ENCODE measurements at regions not wholly inside any gene's neighbourhood (a gene's known extent, or its start where the extent isn't known, plus 50 kb on each side); places are given as distances from the start of the nearest gene placed in this dataset.

- no peaks in the 10 kb centered on the region for H3K27me3 Mint-ChIP-seq (ENCODE audit: low read depth)
- Histone ChIP-seq H2AK5ac (ENCODE audit: insufficient read length, low read length) (no peak overlapping the region), H3K14ac (ENCODE audit: insufficient read depth, low read length) (no peak overlapping the region), H2BK15ac (ENCODE audit: low read depth, low read length) (no peak overlapping the region), H3K9me3 (ENCODE audit: control insufficient read depth, low read depth, low read length) (no peaks in the 10 kb centered on the region), H3K27me3 (ENCODE audit: insufficient read depth, low read length) (no peaks in the 10 kb centered on the region), H2BK20ac (ENCODE audit: low read depth, low read length, poor library complexity, severe bottlenecking) (no peak overlapping the region), H3K23ac (ENCODE audit: insufficient read length, low read depth, low read length) (no peak overlapping the region), H3K23me2 (ENCODE audit: insufficient read length, low read depth, low read length, poor library complexity, severe bottlenecking) (no peaks in the 10 kb centered on the region), H3K79me2 (ENCODE audit: insufficient read depth, low read length) (no peaks in the 10 kb centered on the region), H4K8ac (replicated peaks; ENCODE audit: insufficient read length, low read depth, low read length) (no peak overlapping the region), H2BK120ac (ENCODE audit: low read depth, low read length, poor library complexity, severe bottlenecking) (no peak overlapping the region), H3K18ac (ENCODE audit: insufficient read length, low read depth, low read length) (no peak overlapping the region), H4K5ac (ENCODE audit: insufficient read length, low read depth, low read length) (no peak overlapping the region), H3K27ac (ENCODE audit: insufficient read length, low read depth, low read length) (no peak overlapping the region), H2BK12ac (ENCODE audit: insufficient read length, low read depth, low read length) (no peak overlapping the region), H2AFZ (ENCODE audit: low read length) (no peak overlapping the region), H3K4ac (ENCODE audit: low read depth, low read length) (no peak overlapping the region), H4K91ac (ENCODE audit: insufficient read length, low read depth, low read length) (no peak overlapping the region), H3K56ac (ENCODE audit: insufficient read length, low read depth, low read length) (no peak overlapping the region), H3K9ac (ENCODE audit: extremely low read depth, insufficient read length, low read length) (no peak overlapping the region), H3T11ph (ENCODE audit: low read length) (no peak overlapping the region), H2BK5ac (ENCODE audit: insufficient read length, low read length) (no peak overlapping the region), H3K4me1 (ENCODE audit: insufficient read depth, low read length) (no peaks in the 10 kb centered on the region), H4K20me1 (ENCODE audit: control insufficient read depth, insufficient read depth, insufficient read length) (no peaks in the 10 kb centered on the region), H3K79me1 (ENCODE audit: insufficient read depth, low read depth, low read length, poor library complexity, severe bottlenecking) (no peaks in the 10 kb centered on the region), H3K4me2 (ENCODE audit: insufficient read depth, insufficient read length, low read length) (no peak overlapping the region)
- TF ChIP-seq, protein P1, sequence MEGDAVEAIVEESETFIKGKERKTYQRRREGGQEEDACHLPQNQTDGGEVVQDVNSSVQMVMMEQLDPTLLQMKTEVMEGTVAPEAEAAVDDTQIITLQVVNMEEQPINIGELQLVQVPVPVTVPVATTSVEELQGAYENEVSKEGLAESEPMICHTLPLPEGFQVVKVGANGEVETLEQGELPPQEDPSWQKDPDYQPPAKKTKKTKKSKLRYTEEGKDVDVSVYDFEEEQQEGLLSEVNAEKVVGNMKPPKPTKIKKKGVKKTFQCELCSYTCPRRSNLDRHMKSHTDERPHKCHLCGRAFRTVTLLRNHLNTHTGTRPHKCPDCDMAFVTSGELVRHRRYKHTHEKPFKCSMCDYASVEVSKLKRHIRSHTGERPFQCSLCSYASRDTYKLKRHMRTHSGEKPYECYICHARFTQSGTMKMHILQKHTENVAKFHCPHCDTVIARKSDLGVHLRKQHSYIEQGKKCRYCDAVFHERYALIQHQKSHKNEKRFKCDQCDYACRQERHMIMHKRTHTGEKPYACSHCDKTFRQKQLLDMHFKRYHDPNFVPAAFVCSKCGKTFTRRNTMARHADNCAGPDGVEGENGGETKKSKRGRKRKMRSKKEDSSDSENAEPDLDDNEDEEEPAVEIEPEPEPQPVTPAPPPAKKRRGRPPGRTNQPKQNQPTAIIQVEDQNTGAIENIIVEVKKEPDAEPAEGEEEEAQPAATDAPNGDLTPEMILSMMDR (conservative IDR thresholded peaks at IDR 0.05), result no peak
- peaks cover 8 to 9% of the 10 kb centered on the region in 2 experiments for H3K4me1 Mint-ChIP-seq
- no peak for DNase-seq
- H3K9me3 Mint-ChIP-seq, result 0 out of 5 replicates have a peak, but pooled peaks cover 0 to 2% of the 10 kb centered on the region in 2 experiments
- WGBS (ENCODE audit: extremely low coverage, insufficient read length, low lambda C conversion rate), result no CpG with 5 or more reads among the region's 7 CpGs
- peaks cover 0 to under 1% (median 0%) of the 10 kb centered on the region in 3 experiments; a peak in 3 of 7 replicates for H3K36me3 Mint-ChIP-seq (ENCODE audit: insufficient read depth in 1 of 3, low read depth in 3 of 3)
- H3K27ac Mint-ChIP-seq, result peak overlapping the region in 2 of 3 experiments; percentile 20 to 74; a peak in 1 of 7 replicates
- no peak overlapping the region for H3K4me3 Mint-ChIP-seq
These were observed 296.9 kb upstream of the NECTIN3 start for GRCh38 chr3:110774496-110775265.

All from H9 (cell line).